HG02970 (cell line): ENCODE measurements at regions not wholly inside any gene's neighbourhood (a gene's known extent, or its start where the extent isn't known, plus 50 kb on each side); places are given as distances from the start of the nearest gene placed in this dataset.
"Not testable (repeated sequence)": the region's sequence is repeated elsewhere in the genome, so short reads cannot be mapped to it uniquely, and the experiment has no call there.

Source experiments
- ATAC-seq: cut with Tn5 transposase; IDR thresholded peaks from one replicate; pipeline ENCODE4 v1.9.1; 2021; ENCODE audit warnings: mild to moderate bottlenecking, moderate library complexity, moderate number of reproducible peaks; ENCODE audit not compliant: unreplicated experiment, low FRiP score

GRCh38 chr1:80217377-80217986, 1211.0 kb upstream of the ADGRL4 start:
- ATAC-seq, result no peak

- ATAC-seq, result no peak
Observed at GRCh38 chr1:80214888-80215540, 1208.5 kb upstream of the ADGRL4 start.

DNA sequence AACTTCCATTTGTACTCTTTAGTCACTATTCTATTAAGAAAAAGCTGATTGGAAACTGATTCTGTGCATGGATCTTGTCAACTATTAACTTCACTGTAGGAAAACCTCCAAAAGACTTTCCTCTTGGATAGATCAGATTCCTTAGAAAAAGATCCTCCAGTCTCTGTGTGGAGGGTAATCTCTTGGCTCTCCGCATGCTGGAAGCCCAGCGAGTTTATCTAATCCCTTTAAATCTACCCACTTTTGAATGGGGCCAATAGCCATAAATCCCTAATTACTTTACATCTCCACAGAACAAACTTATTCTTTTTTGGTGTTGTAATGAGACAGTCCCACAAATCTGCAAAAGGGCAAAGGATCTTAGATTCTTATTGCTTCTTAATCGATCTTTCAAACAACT, 1206.4 kb upstream of the ADGRL4 start:
- ATAC-seq, result no peak

GRCh38 chr1:80211691-80212380, 1205.3 kb upstream of the ADGRL4 start:
- no peak for ATAC-seq

- no peak for ATAC-seq
Observed at GRCh38 chr1:80202118-80202517, 1195.6 kb upstream of the ADGRL4 start.

DNA sequence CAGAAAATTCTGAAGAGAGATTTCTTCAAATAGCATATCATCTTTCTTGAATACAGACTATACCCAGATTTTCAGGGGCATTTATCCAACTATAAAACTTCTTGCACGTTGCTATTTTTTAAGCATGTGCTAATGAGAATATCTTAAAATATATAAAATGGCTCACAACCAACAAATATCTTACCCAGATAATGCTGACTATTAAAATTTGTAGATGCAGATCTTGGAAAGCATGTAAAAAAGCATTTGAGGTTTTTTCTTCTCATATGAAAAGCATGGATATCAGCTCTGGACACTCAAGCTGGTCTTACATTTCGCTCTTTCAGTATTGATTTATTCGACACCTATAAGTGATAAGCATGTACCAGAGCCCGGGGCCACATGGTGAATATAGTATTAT, 1187.7 kb upstream of the ADGRL4 start:
- ATAC-seq, result no peak

DNA sequence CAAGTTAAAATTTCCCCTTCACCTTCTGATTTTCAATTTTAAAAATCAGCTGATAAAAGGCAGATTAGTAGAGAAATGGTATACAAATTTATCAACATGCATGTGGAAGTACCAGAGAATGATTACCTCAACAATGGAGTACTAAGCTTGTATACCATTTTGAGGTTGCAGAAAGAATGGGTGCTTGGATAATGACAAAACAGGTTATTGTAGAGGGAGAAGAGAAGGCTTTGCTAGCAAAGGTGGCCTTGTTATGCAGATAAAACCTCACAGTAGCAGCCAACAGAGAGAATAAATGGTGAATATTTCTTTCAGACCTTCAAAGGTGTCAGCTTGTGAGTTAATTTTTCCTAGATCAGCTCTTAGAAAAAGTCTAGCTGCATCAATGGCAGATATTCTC, 1174.9 kb upstream of the ADGRL4 start:
- ATAC-seq, result no peak

- no peak for ATAC-seq
Observed at GRCh38 chr1:80171631-80172030, 1165.1 kb upstream of the ADGRL4 start.

GRCh38 chr1:80170811-80171485, 1164.4 kb upstream of the ADGRL4 start:
- no peak for ATAC-seq

DNA sequence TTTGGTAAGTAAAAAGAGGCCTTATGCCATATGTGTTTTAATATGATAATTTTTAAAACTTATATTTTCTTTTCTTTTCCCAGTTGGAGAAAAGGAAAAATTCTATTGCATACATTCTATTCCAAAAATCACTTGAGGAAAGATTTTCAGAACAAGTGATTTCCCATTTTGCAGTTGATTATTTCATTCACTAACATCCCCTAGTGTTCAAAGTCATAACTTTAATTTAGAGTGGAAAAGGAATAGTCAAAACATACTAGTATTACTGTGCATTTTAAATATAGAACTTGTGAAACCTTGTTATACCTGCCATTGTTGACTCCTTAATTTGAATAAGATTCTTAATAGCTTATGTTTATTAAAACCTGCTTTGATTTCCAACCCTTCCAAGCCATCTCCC, 1157.6 kb upstream of the ADGRL4 start:
- ATAC-seq, result no peak

DNA sequence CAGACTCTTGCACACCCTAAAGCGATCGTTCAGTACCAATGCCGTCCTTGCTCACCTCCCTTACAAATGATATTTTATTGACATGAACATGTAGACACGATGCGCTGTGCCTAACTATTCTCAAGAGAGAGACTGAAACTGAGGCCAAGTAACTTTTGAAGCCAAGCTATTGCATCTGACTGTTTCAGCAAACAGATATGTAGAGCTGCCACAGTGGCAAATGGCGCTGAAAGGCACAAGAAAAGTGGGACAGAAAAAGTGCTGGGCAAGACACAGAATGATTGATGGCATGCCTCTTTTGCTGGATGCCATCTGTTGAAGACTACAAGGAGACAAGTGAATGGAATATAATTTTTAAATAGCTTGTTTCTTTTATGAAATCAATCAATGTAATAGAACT, 1157.2 kb upstream of the ADGRL4 start:
- ATAC-seq, result no peak

GRCh38 chr1:80158771-80159170, 1152.2 kb upstream of the ADGRL4 start:
- ATAC-seq, result no peak

DNA sequence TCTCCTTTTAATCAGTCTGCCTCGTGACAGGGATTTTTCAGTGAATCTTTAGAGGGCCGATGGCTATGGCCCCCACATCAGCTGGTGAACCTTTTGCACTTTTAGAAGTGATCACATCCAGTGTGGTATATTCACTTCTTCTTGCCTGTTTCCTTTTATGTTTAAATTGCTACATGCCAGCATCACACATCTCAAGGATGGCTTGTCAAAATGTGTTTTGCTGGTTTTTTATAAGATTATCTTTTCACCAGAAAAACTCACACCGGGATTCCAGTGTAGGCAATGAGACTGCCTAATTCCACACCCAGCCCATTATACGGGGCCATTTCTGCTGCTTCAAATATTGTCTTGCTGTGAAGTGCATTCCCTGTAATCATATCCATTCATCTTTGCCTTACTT, 1151.7 kb upstream of the ADGRL4 start:
- no peak for ATAC-seq

DNA sequence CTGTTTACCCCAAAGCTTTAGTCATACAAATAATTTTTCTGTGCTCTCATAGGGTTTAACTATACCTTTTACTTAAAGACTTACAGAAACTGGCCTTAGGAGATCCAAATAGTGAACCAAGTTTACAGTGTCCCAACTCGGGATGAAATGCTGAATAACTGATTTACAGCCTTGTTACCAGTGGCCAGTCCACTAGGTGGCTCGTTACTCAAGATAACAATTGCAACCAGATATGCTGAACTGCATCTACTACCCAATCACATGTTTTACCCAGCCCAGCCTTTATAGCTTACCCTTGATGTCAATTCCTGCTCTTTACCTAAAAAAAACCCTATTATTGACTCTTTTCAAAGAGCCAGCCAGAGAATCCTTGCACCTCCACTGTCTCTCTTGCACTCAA, 1148.8 kb upstream of the ADGRL4 start:
- no peak for ATAC-seq

DNA sequence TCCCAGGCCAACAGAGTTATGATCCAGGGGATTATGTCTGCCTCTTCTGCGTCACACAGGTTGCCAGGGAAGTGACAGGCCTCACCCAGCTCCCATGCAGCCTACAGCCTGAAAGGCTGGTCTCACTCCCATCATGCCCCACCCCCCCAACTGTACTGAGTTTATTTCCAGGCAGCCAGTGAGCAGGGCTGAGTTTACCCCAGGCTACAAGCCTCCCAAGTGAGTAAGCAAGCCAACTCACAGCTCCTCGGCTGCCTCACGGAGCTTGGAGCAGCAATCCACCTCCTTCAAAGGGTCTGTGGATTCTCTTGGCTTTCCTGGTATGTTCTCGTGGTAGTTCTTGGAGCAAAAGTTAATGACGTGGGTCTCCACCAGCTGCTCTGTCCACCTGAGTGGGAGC, 1147.6 kb upstream of the ADGRL4 start:
- no peak for ATAC-seq

DNA sequence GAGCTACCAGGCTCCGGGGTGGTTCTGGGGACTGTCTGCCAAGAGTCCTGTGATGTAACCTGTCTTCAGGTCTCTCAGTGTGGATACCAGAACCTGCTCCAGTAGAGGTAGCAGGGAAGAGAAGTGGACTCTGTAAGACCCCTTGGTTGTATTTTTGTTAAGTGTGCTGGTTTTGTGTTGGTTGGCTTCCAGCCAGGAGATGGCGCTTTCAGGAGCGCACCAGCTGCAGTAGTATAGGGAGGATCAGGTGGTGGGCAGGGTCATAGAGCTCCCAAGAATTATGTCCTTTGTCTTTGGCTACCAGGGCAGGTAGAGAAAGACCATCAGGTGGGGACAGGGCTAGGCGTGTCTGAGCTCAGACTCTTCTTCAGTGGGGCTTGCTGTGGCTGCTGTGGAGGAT, 1147.2 kb upstream of the ADGRL4 start:
- ATAC-seq, result no peak

GRCh38 chr1:80143361-80143760, 1136.8 kb upstream of the ADGRL4 start:
- no peak for ATAC-seq

DNA sequence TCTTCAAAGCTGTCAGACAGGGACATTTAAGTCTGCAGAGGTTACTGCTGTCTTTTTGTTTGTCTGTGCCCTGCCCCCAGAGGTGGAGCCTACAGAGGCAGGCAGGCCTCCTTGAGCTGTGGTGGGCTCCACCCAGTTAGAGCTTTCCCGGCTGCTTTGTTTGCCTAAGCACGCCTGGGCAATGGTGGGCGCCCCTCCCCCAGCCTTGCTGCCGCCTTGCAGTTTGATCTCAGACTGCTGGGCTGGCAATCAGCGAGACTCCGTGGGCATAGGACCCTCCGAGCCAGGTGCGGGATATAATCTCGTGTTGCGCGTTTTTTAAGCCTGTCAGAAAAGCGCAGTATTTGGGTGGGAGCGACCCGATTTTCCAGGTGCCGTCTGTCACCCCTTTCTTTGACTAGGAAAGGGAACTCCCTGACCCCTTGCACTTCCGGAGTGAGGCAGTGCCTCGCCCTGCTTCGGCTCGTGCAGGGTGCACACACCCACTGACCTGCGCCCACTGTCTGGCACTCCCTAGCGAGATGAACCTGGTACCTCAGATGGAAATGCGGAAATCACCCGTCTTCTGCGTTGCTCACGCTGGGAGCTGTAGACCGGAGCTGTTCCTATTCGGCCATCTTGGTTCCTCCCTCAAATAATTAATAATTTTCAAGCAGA, 1131.5 kb upstream of the ADGRL4 start:
- not testable (repeated sequence) for ATAC-seq

DNA sequence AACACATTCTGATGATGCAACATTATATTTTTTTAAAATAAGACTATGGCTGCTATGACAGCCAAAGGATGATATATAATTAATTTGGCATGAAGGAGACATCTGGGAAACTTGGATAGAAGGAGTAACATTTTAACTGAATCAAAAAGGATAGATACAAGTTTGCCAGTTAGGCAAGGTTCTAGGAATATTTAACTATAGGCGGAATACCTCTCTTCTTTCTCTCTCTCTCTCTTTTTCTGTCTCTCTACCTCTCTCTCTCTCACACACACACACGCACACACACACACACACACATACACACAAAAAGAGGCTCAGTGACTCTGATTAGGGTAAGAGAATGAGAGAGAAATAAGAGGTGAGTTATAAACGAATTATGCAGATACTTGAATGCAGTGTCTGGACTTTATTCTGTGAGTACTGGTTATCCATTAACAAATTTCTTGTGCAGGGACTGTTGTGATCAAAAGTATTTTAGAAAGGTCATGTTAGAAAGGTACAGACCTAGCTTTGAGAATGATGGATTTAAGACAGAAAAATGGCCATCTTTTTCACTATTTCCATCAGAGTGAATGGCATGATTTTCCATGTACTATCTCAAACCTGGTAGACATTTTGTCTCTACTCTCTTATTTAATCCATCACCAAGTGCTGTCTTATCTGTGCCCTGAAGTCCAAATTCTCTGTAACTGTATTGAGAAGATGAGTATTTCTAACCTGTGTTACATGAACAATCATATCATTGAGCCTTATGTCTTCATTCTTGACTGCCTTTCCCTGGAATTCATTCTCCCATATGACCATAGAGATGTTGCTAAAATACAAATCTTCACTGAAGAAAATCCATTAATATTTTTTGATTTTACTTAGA, 1106.9 kb upstream of the ADGRL4 start:
- ATAC-seq, result no peak

- no peak for ATAC-seq
Observed at GRCh38 chr1:80101159-80101558, 1094.6 kb upstream of the ADGRL4 start.
